Caco-2 (cell line): ENCODE measurements at regions not wholly inside any gene's neighbourhood (a gene's known extent, or its start where the extent isn't known, plus 50 kb on each side); places are given as distances from the start of the nearest gene placed in this dataset.
A peak's percentile ranks its signal among the peaks of the same experiment; 100 is the strongest.

Experiments
- BruUV-seq: library from RNA; stranded (reverse); fragments of 400-500 nt; replicated peaks from 2 replicates; lab custom pipeline; 2021; lab: Mats Ljungman, UMichigan
- CTCF ChIA-PET: fragments of 300-600 bp; sonication (Branson Sonifier 250); formaldehyde crosslinking; loops from one replicate; lab custom pipeline; 2022; ENCODE audit warnings: antibody characterized with exemption; lab: Charles Lee
- POLR2A ChIA-PET: fragments of 300-600 bp; sonication (Branson Sonifier 250); formaldehyde crosslinking; loops from one replicate; lab custom pipeline; 2022; ENCODE audit warnings: antibody characterized with exemption; lab: Charles Lee
- DNase-seq, 2 experiments: peaks; one replicate each; pipeline versions ENCODE4 v3.0.0 to v3.0.0-alpha.2; 2020 to 2022
- H3K27me3 ChIP-seq: replicated peaks from 2 replicates; pipeline ENCODE4 v1.6.0; 2011; ENCODE audit warnings: low read length; ENCODE audit not compliant: control insufficient read depth, insufficient read depth
- H3K36me3 ChIP-seq: 2 replicates; pipeline ENCODE4 v1.5.1; 2011; ENCODE audit warnings: low read length; ENCODE audit not compliant: control insufficient read depth, insufficient read depth
- H3K4me1 ChIP-seq: fragments of 250-450 bp; sonication (Bioruptor Pico); 2 replicates; pipeline ENCODE4 v1.5.1; 2020; ENCODE audit warnings: mild to moderate bottlenecking
- H3K4me3 ChIP-seq: 2 replicates; pipeline ENCODE4 v1.5.1; 2011; ENCODE audit warnings: low read depth, mild to moderate bottlenecking, control low read depth, low read length
- H3K9me3 ChIP-seq: fragments of 250-450 bp; sonication (Bioruptor Pico); 2 replicates; pipeline ENCODE4 v1.5.1; 2020; ENCODE audit warnings: mild to moderate bottlenecking, moderate library complexity
- H3K27ac Mint-ChIP-seq: one replicate; pipeline ENCODE4 v1.8.0; 2022; ENCODE audit warnings: mixed read lengths; ENCODE audit not compliant: unreplicated experiment
- H3K27me3 Mint-ChIP-seq: one replicate; pipeline ENCODE4 v1.8.0; 2022; ENCODE audit warnings: mixed read lengths; ENCODE audit not compliant: insufficient read depth, unreplicated experiment
- H3K36me3 Mint-ChIP-seq: one replicate; pipeline ENCODE4 v1.8.0; 2022; ENCODE audit warnings: mild to moderate bottlenecking, mixed read lengths; ENCODE audit not compliant: insufficient read depth, unreplicated experiment
- H3K4me1 Mint-ChIP-seq: one replicate; pipeline ENCODE4 v1.8.0; 2022; ENCODE audit warnings: low read depth, mixed read lengths; ENCODE audit not compliant: unreplicated experiment
- H3K4me3 Mint-ChIP-seq: one replicate; pipeline ENCODE4 v1.8.0; 2022; ENCODE audit warnings: mild to moderate bottlenecking, moderate library complexity, mixed read lengths; ENCODE audit not compliant: unreplicated experiment
- H3K9me3 Mint-ChIP-seq: one replicate; pipeline ENCODE4 v1.8.0; 2022; ENCODE audit warnings: mixed read lengths; ENCODE audit not compliant: unreplicated experiment
- CTCF ChIP-seq, 2 experiments: fragments of 200-600 bp in 1 of 2; IDR thresholded peaks; 1 replicate in 1 of 2; 2 replicates in 1 of 2; pipeline versions ENCODE4 v1.5.1 to v1.8.0; 2011 to 2022; ENCODE audit warnings: antibody characterized with exemption in 1 of 2, control low read depth in 1 of 2, inconsistent platforms in 1 of 2, low read depth in 1 of 2, low read length in 1 of 2, mild to moderate bottlenecking in 1 of 2, moderate library complexity in 1 of 2; ENCODE audit not compliant: insufficient read depth in 1 of 2, severe bottlenecking in 1 of 2, unreplicated experiment in 1 of 2
- intact Hi-C: fragments of 100-400 bp; cut with micrococcal nuclease; formaldehyde crosslinking; loops from one replicate; pipeline ENCODE4 v1.10.0; 2022; ENCODE audit not compliant: unreplicated experiment

- no peak for DNase-seq
- CTCF ChIA-PET = interaction anchor here (0.7 kb wide), 1 partner anchor 163 kb away, joined by 3 read pairs; no protein-coding TSS in a partner anchor
- TF ChIP-seq CTCF (IDR thresholded peaks at IDR 0.05; ENCODE audit: insufficient read depth in 1 of 2, low read depth in 1 of 2, low read length in 1 of 2, severe bottlenecking in 1 of 2, unreplicated experiment in 1 of 2) = no peak
- no peaks in the 10 kb centered on the region; the same call in 1 of the 2 replicates for H3K36me3 ChIP-seq
- no TSS peak for BruUV-seq
- Mint-ChIP-seq H3K4me1 (peaks cover 33% of the 10 kb centered on the region), H3K9me3 (peaks cover 8% of the 10 kb centered on the region), H3K27me3 (no peaks in the 10 kb centered on the region), H3K4me3 (no peak overlapping the region), H3K36me3 (peaks cover 5% of the 10 kb centered on the region), H3K27ac (peak overlapping the region; percentile 12)
- no peaks in the 10 kb centered on the region for H3K27me3 ChIP-seq
- H3K4me3 ChIP-seq = no peak overlapping the region
- intact Hi-C loops = no loop called here
- peaks cover 16% of the 10 kb centered on the region for H3K4me1 ChIP-seq
- POLR2A ChIA-PET = no interaction called here
- H3K9me3 ChIP-seq = no peaks in the 10 kb centered on the region; the same call in 1 of the 2 replicates
These were observed 325.7 kb upstream of the RGS6 start for GRCh38 chr14:71606575-71606974.

DNA sequence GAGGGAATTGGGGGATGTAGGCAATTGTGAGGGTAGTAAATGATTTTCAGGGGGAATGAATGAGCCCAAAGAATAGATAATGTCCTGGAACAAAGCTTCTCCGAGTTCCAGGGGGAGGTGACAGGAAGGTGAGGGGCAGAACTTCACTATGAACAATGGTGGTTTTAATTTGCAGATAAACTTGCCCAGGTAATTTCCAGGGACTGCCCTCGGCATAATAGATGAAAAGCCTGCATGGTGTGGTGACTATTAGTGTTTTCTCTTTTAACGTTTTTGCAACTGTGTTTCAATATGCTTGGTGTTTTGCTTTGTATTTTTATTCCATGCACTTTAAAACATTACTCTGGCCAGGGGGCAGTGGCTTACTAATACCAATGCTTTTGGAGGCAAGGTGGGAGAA lies 325.2 kb upstream of the RGS6 start:
- intact Hi-C loops = no loop called here
- Histone ChIP-seq H3K36me3 (no peaks in the 10 kb centered on the region; the same call in 1 of the 2 replicates), H3K4me3 (no peak overlapping the region), H3K9me3 (no peaks in the 10 kb centered on the region; the same call in 1 of the 2 replicates), H3K4me1 (peaks cover 16% of the 10 kb centered on the region), H3K27me3 (no peaks in the 10 kb centered on the region)
- Mint-ChIP-seq H3K9me3 (peaks cover 3% of the 10 kb centered on the region), H3K36me3 (peaks cover 5% of the 10 kb centered on the region), H3K4me3 (no peak overlapping the region), H3K4me1 (peaks cover 28% of the 10 kb centered on the region), H3K27me3 (no peaks in the 10 kb centered on the region), H3K27ac (peak overlapping the region; percentile 12)
- CTCF ChIA-PET = interaction anchor here (0.7 kb wide), 1 partner anchor 163 kb away, joined by 3 read pairs; no protein-coding TSS in a partner anchor
- no peak for TF ChIP-seq CTCF (IDR thresholded peaks at IDR 0.05; ENCODE audit: insufficient read depth in 1 of 2, low read depth in 1 of 2, low read length in 1 of 2, severe bottlenecking in 1 of 2, unreplicated experiment in 1 of 2)
- DNase-seq = no peak
- POLR2A ChIA-PET = no interaction called here
- no TSS peak for BruUV-seq

- H3K4me3 ChIP-seq = no peak overlapping the region
- peaks cover 2% of the 10 kb centered on the region for H3K36me3 Mint-ChIP-seq
These were observed 322.1 kb upstream of the RGS6 start for GRCh38 chr14:71610149-71610548.

More at GRCh38 chr14:71610149-71610548, 322.1 kb upstream of the RGS6 start:
- Mint-ChIP-seq H3K4me3 (no peak overlapping the region), H3K27ac (no peak overlapping the region), H3K27me3 (no peaks in the 10 kb centered on the region), H3K9me3 (no peaks in the 10 kb centered on the region), H3K4me1 (peaks cover 24% of the 10 kb centered on the region)
- H3K9me3 ChIP-seq = no peaks in the 10 kb centered on the region
- no peak for DNase-seq
- ChIA-PET POLR2A (no interaction called here), CTCF (no interaction called here)
- no TSS peak for BruUV-seq
- H3K4me1 ChIP-seq = peaks cover 16% of the 10 kb centered on the region
- H3K27me3 ChIP-seq = no peaks in the 10 kb centered on the region
- no peak for TF ChIP-seq CTCF (IDR thresholded peaks at IDR 0.05; ENCODE audit: insufficient read depth in 1 of 2, low read depth in 1 of 2, low read length in 1 of 2, severe bottlenecking in 1 of 2, unreplicated experiment in 1 of 2)
- intact Hi-C loops = no loop called here
- H3K36me3 ChIP-seq = no peaks in the 10 kb centered on the region; the same call in 1 of the 2 replicates
